ENCODE measurements at regions not wholly inside any gene's neighbourhood (a gene's known extent, or its start where the extent isn't known, plus 50 kb on each side); places are given as distances from the start of the nearest gene placed in this dataset.

GRCh38 chr5:175121457-175121856 is 322.5 kb downstream of the DRD1 start:
- TF ChIP-seq CTCF (IDR thresholded peaks at IDR 0.05 in 8 of 11, conservative IDR thresholded peaks at IDR 0.05 in 3 of 11) (no peak), POLR2A (IDR thresholded peaks at IDR 0.05) (no peak)

Measured in spleen (tissue), 7 donors.